Type B pancreatic cell (in vitro differentiated cells): ENCODE measurements at regions not wholly inside any gene's neighbourhood (a gene's known extent, or its start where the extent isn't known, plus 50 kb on each side); places are given as distances from the start of the nearest gene placed in this dataset.

ENCODE experiments used
- DNase-seq: peaks from one replicate; pipeline ENCODE4 v3.0.0; 2021; ENCODE audit warnings: mixed read lengths; ENCODE audit not compliant: unreplicated experiment; ENCODE audit errors: extremely low spot score
- H3K27ac Mint-ChIP-seq: 2 replicates; pipeline ENCODE4 v1.8.0; 2021; ENCODE audit warnings: mild to moderate bottlenecking, mixed read lengths
- H3K27me3 Mint-ChIP-seq: 2 replicates; pipeline ENCODE4 v1.8.0; 2021; ENCODE audit warnings: mixed read lengths
- H3K36me3 Mint-ChIP-seq: 2 replicates; pipeline ENCODE4 v1.8.0; 2021; ENCODE audit warnings: mixed read lengths
- H3K4me1 Mint-ChIP-seq: one replicate; pipeline ENCODE4 v1.8.0; 2021; ENCODE audit warnings: mixed read lengths; ENCODE audit not compliant: unreplicated experiment
- H3K4me3 Mint-ChIP-seq: 2 replicates; pipeline ENCODE4 v1.8.0; 2021; ENCODE audit warnings: mild to moderate bottlenecking, mixed read lengths
- H3K9me3 Mint-ChIP-seq: 2 replicates; pipeline ENCODE4 v1.8.0; 2021; ENCODE audit warnings: mixed read lengths
- TF ChIP-seq, protein P1 (sequence below): fragments of 200-600 bp; sonication (generic); conservative IDR thresholded peaks from 2 replicates; pipeline ENCODE4 v1.5.0; 2021; ENCODE audit warnings: antibody characterized with exemption, mild to moderate bottlenecking

DNA sequence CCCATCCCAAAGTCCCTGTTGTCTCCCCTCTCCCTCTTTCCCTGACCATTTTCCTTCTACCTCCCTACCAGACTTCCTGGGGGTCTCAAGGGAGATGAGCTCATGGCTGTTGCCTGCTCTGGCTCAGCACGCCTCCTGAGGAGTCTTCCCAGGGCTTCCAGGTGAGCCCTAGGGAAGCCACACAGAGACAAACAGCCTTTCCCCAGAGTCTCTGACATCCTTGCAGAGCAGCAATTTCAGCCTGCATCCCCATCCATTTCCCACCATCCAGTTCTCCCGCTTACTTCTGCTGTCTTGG is 189.2 kb upstream of the LINGO1 start:
- no peak overlapping the region for H3K27ac Mint-ChIP-seq
- H3K36me3 Mint-ChIP-seq: no peaks in the 10 kb centered on the region
- no peak for DNase-seq
- H3K4me3 Mint-ChIP-seq: no peak overlapping the region
- no peaks in the 10 kb centered on the region for H3K9me3 Mint-ChIP-seq
- peaks cover 8% of the 10 kb centered on the region for H3K4me1 Mint-ChIP-seq
- H3K27me3 Mint-ChIP-seq: peaks cover 53% of the 10 kb centered on the region
- TF ChIP-seq, protein P1, sequence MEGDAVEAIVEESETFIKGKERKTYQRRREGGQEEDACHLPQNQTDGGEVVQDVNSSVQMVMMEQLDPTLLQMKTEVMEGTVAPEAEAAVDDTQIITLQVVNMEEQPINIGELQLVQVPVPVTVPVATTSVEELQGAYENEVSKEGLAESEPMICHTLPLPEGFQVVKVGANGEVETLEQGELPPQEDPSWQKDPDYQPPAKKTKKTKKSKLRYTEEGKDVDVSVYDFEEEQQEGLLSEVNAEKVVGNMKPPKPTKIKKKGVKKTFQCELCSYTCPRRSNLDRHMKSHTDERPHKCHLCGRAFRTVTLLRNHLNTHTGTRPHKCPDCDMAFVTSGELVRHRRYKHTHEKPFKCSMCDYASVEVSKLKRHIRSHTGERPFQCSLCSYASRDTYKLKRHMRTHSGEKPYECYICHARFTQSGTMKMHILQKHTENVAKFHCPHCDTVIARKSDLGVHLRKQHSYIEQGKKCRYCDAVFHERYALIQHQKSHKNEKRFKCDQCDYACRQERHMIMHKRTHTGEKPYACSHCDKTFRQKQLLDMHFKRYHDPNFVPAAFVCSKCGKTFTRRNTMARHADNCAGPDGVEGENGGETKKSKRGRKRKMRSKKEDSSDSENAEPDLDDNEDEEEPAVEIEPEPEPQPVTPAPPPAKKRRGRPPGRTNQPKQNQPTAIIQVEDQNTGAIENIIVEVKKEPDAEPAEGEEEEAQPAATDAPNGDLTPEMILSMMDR: no peak

DNA sequence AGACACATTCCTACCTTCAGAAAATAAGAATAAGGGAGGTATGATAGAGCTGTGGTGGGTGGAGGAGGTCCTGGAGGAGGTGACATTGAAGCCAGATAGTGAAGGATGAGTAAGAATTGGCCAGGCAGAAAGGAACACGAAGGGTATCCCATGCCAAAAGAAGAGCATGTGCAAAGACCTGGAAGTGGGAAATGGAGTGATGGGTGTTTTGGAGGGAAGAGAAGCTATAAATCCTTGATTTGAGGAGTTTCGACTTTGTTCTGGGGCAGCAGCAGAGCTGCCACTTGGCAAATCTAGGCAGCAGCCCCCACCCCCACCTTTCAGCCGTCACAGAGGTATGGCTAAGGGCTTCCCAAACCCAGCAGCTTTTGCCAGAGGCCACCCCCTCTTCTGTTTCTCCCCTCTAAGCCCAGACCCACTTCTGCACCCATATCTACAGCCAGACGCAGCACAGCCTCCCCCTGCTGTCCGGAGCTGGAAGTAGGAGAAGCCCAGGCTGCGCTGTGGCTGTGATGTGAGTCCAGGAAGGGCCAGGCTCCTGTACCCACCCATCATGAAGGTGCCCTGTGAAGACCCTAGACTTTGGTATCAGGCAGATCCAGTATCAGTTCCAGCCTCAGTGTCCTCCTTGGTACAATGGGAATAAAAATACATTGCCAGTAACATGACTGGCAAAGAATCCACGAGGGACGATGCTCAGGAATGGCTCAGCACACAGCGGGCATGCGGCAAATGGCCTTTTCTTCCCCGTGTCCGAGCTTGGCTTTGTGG is 188.7 kb upstream of the LINGO1 start:
- peaks cover 8% of the 10 kb centered on the region for H3K4me1 Mint-ChIP-seq
- H3K36me3 Mint-ChIP-seq: no peaks in the 10 kb centered on the region
- H3K4me3 Mint-ChIP-seq: peak overlapping the region; percentile 81
- TF ChIP-seq, protein P1: peak; percentile 84
- no peaks in the 10 kb centered on the region for H3K9me3 Mint-ChIP-seq
- H3K27me3 Mint-ChIP-seq: peaks cover 57% of the 10 kb centered on the region
- DNase-seq: no peak
- H3K27ac Mint-ChIP-seq: peak overlapping the region; percentile 46

DNA sequence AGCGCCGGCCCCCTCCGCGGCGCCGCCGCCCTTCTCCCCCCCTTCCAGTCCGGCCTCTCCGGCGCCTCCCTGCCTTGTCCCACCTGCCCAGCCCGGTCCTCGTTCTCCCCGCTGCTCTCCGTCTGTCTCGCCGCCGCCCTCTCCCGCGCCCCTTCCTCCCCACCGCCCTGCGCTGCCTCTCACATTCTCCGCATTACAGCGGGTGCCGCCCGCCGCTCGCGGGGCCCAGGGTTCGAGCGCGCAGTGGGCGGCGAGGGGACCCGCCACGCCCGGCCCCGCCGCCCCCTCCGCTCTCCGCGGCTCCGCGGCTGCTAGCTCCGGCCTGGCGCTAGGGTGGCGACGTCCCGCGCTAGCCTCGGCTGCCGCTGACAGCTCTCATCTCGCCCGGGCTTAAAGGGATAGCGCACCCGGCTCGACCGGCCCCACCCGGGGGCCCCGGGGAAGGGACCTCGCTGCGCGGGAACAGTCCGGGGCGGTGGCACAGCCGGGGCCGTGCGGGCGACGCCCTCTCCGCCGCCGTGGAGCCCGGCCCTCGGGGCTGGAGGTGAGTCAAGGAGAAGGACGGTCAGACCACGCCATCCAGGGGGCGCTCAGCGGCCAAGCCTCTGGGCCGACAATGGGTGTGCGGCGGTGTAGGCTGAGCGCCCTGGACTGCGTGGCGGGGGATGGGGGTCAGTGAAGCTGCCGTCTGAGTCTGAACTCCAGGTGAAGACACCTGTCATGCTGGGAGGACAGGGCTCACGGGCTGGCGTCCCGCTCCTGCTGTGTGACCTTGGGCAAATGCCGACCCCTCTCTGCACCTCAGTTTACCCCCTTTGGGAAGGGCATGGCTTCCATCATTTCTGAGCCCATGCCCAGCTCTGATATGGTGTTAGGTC is 187.4 kb upstream of the LINGO1 start:
- Mint-ChIP-seq H3K36me3 (no peaks in the 10 kb centered on the region), H3K27ac (no peak overlapping the region), H3K27me3 (peaks cover 60% of the 10 kb centered on the region), H3K4me1 (peaks cover 8% of the 10 kb centered on the region), H3K9me3 (no peaks in the 10 kb centered on the region), H3K4me3 (peak overlapping the region; percentile 81)
- DNase-seq: no peak
- TF ChIP-seq, protein P1: peak; percentile 51

DNA sequence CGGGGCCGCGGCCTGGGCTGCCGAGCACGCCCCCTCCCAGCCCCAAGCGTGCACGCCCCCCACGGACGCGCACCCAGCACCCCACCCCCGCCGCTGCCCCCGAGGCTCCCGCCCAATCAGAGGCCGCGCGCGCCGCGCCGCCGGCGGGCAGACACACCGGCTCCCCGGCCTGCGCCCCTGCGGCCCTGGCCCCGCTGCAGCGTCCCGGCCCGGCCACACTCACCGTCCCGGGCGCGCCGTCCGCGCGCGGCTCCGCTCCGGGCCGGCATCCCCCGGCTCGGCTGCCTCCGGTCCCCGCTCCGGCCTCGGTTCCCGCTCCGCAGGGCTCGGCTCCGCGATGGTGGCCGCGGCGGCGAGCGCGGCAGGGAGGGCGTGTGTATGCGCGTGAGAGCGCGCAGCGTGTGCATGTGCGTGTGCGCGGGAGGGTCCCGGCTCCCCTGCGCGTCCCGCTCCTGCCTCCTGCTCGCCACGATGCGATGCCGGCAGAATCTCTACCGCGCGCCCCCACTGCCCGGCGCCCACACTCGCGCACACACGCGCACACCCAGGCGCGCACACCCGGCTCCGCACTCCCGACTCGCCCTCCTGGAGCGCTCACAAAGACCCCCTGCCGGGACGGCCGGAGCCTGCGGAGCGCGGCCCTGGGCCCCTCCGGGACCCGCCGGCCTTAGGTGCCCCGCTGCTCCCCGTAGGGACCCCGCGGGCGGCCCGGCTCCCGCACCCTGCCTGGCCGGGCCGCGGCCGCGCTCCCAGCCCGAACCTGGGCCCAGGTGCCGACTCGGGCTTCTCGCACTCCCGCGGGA is 186.5 kb upstream of the LINGO1 start:
- TF ChIP-seq, protein P1: no peak
- H3K9me3 Mint-ChIP-seq: no peaks in the 10 kb centered on the region
- H3K27me3 Mint-ChIP-seq: peaks cover 58% of the 10 kb centered on the region
- peaks cover 8% of the 10 kb centered on the region for H3K4me1 Mint-ChIP-seq
- no peak overlapping the region for H3K27ac Mint-ChIP-seq
- peak overlapping the region; percentile 76 for H3K4me3 Mint-ChIP-seq
- DNase-seq: no peak
- H3K36me3 Mint-ChIP-seq: no peaks in the 10 kb centered on the region

DNA sequence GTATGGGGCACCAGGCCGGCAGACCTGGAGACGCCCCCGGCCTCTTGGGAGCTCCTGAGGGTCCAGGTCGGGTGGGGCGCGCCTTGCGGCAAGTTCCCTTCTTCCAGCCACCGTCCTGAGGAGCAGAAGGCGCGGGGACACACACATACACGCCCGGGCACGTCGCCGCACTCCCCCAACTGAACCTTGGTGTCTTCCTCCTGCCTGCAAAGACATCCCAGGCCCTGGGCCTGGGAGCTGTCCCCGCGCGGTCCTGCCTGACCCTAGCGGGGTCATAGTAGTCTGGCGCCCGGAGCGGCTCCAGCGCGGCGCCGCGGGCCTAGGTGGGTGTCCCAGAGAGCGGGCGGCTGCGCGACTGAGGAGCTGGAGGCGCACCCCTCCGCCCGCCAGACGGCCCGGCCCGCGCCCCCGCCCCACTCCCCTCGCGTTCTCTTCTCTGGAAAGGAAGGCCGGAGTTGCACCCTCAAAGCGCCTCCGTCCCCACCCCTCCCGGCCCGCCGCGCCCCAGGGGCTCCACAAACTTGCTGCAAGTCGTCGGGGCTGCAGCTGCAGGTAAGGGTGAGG is 185.9 kb upstream of the LINGO1 start:
- H3K9me3 Mint-ChIP-seq: no peaks in the 10 kb centered on the region
- H3K27me3 Mint-ChIP-seq: peaks cover 54% of the 10 kb centered on the region
- TF ChIP-seq, protein P1: no peak
- DNase-seq: no peak
- H3K27ac Mint-ChIP-seq: no peak overlapping the region
- no peaks in the 10 kb centered on the region for H3K36me3 Mint-ChIP-seq
- H3K4me3 Mint-ChIP-seq: peak overlapping the region; percentile 79
- H3K4me1 Mint-ChIP-seq: peaks cover 8% of the 10 kb centered on the region
